HG02798 (cell line): ENCODE measurements at regions not wholly inside any gene's neighbourhood (a gene's known extent, or its start where the extent isn't known, plus 50 kb on each side); places are given as distances from the start of the nearest gene placed in this dataset.
"Not testable (repeated sequence)": the region's sequence is repeated elsewhere in the genome, so short reads cannot be mapped to it uniquely, and the experiment has no call there.

Experiments
- ATAC-seq: cut with Tn5 transposase; IDR thresholded peaks from one replicate; pipeline ENCODE4 v1.9.1; 2021; ENCODE audit warnings: mild to moderate bottlenecking; ENCODE audit not compliant: unreplicated experiment, poor library complexity

DNA sequence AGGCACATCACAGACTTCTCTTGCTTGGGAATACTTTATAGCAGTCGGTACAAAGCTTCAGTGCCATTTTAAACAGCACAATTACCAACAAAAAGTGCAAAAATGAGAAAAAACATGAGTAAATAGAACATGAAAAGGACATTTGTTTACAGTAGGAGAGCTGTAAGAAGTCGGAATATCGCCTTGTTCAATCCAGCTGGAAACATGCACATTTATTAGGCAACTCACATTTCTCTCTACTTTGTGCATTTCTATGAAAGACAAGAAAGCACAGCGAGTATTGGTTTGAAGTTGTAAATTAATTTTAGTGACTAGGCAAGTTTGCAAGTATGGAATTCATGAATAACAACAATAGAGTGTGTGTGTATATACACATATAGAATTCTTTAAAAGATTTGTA lies 484.7 kb downstream of the DACH1 start:
- no peak for ATAC-seq

GRCh38 chr13:71380191-71380590 lies 486.8 kb downstream of the DACH1 start:
- no peak for ATAC-seq

- no peak for ATAC-seq
These were observed 487.8 kb downstream of the DACH1 start for GRCh38 chr13:71378961-71379905.

GRCh38 chr13:71374471-71375049 lies 492.4 kb downstream of the DACH1 start:
- ATAC-seq, result no peak

GRCh38 chr13:71368336-71368735 lies 498.7 kb downstream of the DACH1 start:
- no peak for ATAC-seq

DNA sequence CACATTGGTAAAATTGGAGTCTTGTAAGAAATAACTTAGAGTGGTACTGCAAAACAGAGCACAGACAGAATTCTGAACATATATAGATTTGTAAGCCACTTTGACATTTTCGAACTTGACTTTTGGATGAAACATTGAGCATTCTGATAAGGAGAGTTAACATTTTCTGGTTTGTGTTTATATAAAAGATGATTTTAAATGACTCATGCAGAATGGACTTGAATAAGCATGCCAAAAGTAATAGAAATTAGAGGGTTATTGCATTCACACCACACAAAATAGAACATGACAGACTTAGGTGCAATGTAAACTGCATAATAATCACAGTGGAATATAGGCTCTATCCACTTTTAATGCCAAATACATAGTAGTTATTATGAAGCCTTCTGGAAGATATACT lies 507.0 kb downstream of the DACH1 start:
- ATAC-seq, result no peak

DNA sequence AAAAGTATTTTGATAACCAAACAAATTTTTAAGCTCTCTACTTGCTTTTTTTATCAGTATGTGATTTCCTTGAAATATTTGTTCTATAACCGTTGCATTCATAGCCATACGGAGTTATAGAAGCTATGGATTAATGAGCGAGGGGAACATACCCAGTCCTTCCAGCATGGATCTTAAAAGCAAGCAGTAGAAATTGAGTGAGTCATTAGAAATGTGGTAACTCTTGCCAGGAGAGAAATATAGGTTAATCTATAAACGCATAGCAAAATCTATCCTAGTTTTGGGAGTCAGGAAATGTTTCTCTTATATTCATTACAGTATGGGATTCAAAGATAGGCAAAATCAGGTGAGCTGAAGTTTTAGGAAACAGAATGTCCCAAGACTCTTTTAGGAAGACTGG lies 507.4 kb downstream of the DACH1 start:
- no peak for ATAC-seq

DNA sequence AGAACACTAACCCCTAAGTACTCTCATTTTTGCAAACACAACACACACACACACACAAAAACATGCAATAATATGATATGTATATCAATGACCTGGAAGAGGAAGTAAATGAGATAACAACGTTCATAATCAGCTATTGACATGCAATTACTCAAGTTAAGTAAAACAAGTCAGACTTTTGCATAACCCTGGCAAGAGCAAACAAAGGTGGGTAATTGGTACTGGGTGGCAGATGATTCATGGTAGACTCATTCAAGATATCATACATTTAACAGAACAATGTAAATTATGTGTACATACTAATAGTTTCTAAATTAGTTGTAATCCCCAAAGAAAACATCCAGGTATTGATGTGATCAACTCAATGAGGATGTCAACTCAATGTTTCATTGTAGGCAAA lies 508.8 kb downstream of the DACH1 start:
- ATAC-seq, result no peak

DNA sequence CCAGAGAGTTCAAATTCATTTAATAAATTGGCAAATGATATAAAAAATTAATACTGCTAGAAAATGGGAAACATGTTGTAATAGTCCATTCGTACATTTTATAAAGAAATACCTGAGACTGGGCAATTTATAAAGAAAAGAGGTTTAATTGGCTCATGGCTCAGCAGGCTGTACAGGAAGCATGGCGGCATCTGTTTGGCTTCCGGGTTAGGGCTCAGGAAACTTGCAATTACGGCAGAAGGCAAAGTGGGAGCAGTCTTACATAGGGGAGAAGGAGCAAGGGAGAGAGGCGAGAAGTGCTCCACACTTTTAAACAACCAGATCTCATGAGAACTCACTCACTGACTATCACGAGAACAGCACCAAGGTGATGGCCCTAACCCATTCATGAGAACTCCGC lies 512.0 kb downstream of the DACH1 start:
- ATAC-seq, result no peak

- no peak for ATAC-seq
These were observed 516.1 kb downstream of the DACH1 start for GRCh38 chr13:71350886-71351285.

DNA sequence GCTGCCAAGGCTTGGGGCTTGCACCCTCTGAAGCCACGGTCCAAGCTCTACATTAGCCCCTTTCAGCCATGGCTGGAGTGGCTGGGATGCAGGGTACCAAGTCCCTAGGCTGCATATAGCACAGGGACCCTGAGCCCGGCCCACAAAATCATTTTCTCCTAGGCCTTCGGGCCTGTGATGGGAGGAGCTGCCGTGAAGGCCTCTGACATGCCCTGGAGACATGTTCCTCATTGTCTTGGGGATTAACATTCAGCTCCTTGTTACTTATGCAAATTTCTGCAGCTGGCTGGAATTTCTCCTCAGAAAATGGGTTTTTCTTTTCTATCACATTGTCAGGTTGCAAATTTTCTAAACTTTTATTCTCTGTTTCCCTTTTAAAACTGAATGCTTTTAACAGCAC lies 521.1 kb downstream of the DACH1 start:
- not testable (repeated sequence) for ATAC-seq

GRCh38 chr13:71339736-71340135 lies 527.3 kb downstream of the DACH1 start:
- no peak for ATAC-seq

GRCh38 chr13:71339005-71339404 lies 528.0 kb downstream of the DACH1 start:
- ATAC-seq, result no peak

DNA sequence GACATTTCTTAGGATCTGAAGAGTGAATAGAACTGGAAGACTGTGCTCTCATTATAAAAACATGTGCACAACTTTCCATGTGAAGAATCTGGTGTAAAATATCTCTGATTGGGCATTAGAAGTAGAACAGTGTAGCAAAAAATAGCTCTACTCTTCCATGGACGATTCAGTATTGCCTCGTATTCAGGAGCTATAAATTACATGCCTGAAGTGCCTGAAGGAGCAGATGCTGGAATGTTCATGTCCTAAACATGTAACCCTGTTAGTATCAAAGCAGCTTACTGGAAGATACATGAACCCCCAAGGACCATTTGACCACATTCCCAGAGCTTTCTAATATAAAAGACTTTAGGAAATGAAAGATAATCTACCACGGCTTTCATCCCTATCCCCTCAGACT lies 528.9 kb downstream of the DACH1 start:
- ATAC-seq, result no peak

GRCh38 chr13:71327266-71327665 lies 539.7 kb downstream of the DACH1 start:
- ATAC-seq, result no peak

GRCh38 chr13:71325556-71325955 lies 541.4 kb downstream of the DACH1 start:
- ATAC-seq, result no peak

DNA sequence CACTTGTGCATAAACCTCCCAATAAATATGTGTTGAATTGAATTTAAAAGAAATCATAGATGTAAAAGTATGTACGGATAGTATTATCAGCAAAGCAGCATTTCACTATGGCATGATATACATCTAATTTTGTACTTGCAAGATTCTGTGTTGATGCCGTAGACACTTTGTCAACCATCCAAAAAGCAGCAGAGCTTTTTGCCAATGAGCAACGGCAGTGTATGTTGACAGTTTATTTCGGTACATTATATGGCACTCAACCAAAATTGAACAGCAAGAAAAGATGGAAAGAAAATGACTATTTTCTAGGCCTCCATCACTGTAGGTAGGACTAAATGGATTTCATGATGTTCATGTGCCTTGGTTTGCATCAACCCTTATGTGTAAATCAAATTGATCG lies 543.7 kb downstream of the DACH1 start:
- no peak for ATAC-seq

DNA sequence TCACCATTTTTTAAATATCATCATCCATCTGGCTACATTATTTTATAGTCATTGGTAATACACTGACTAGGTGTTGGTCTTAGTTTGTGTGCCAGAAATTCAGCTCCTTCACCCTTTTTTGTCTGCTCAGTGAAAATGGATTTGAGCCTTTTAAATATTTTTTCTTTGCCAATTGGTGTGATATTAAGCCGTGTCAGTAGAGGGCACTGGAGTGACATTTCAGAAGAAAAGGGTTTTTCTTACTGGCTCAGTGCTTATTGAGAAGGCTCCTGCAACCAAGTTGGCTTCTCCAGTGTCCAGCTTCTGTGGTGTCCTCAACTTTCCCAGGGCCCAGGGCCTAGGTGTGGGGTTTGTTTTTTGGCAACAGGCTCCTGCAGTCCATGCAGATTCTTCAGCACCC lies 546.6 kb downstream of the DACH1 start:
- ATAC-seq, result peak; percentile 41

DNA sequence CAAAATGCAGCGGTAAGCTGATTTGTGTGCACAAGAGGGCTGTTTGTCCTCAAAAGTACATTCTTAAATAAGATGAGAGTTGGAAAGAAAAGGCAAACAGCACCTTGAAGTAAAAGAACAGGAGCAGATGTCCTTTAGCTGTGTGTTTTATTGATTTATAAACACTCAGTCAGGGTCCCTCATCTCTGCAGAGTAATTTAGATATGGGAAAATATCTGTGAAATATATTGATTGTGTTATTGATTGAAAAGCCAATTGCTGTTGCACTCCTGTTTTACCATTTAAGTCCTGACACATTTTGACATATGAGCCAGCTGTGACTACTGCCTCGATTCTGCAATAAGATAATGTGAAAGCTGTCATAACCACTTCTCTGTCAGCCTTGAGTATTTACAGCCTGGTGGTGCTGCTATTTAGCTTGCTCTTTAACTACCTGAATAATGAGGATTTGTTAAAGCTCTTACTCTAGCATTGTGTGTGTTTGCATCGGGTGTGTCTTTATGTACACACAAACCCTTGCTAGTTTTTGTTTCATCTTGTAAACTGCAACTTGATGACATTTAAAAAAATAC lies 550.1 kb downstream of the DACH1 start:
- ATAC-seq, result no peak

DNA sequence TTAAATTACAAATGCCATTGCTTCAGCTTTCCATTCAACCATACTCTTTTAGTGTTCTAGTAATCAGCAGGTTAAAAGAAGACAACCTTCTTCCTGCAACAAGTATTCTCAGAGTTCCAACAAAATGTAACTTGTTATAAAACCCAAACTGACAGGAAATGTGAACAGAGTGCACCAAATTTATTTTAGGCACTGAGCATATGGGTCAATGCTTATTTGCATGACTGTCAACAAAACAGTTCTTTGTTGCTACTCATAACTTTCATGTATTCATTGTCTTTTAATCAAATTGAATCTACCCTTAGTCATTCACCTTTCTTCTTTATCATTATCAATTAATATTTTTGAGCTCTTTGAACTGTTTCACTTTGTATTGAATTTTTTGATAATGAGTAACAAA lies 554.1 kb downstream of the DACH1 start:
- no peak for ATAC-seq

GRCh38 chr13:71309905-71310304 lies 557.1 kb downstream of the DACH1 start:
- no peak for ATAC-seq

DNA sequence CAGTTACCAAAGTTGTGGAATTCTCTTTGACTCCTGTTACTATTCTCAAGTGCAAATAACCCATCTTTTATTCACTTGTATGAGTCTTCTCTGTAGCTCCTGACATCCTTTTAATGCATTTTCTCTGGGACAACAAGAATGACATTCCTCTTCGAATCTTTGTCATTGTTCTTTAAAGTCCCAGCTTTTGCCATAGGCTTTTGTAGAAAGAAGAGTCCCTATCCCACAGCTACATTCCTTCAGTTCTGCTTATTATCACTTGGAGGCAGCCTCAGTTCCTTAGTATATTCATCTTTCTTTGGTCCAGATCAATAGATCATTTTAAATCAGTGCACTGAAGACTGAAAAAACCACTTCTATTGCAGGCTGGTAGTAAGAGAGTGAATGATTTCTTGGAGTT lies 560.2 kb downstream of the DACH1 start:
- ATAC-seq, result no peak
